GM19328 (cell line): ENCODE measurements at regions not wholly inside any gene's neighbourhood (a gene's known extent, or its start where the extent isn't known, plus 50 kb on each side); places are given as distances from the start of the nearest gene placed in this dataset.
"Not testable (repeated sequence)": the region's sequence is repeated elsewhere in the genome, so short reads cannot be mapped to it uniquely, and the experiment has no call there.

Experiments used
- ATAC-seq: cut with Tn5 transposase; IDR thresholded peaks from one replicate; pipeline ENCODE4 v1.9.1; 2021; ENCODE audit warnings: mild to moderate bottlenecking, moderate library complexity; ENCODE audit not compliant: unreplicated experiment

- no peak for ATAC-seq
Measured at GRCh38 chr3:34411596-34411995, 613.2 kb downstream of the PDCD6IP start.

GRCh38 chr3:34419801-34420200 is 621.4 kb downstream of the PDCD6IP start:
- ATAC-seq = no peak

GRCh38 chr3:34421762-34422161 is 623.3 kb downstream of the PDCD6IP start:
- ATAC-seq = no peak

GRCh38 chr3:34439796-34440195 is 641.4 kb downstream of the PDCD6IP start:
- ATAC-seq = no peak

- no peak for ATAC-seq
Measured at GRCh38 chr3:34444137-34444536, 645.7 kb downstream of the PDCD6IP start.

GRCh38 chr3:34449305-34449704 is 650.9 kb downstream of the PDCD6IP start:
- no peak for ATAC-seq

- ATAC-seq = no peak
Measured at GRCh38 chr3:34463414-34463813, 665.0 kb downstream of the PDCD6IP start.

- ATAC-seq = no peak
Measured at GRCh38 chr3:34464646-34465045, 666.2 kb downstream of the PDCD6IP start.

- ATAC-seq = no peak
Measured at GRCh38 chr3:34475851-34476250, 677.4 kb downstream of the PDCD6IP start.

GRCh38 chr3:34483311-34483887 is 685.0 kb downstream of the PDCD6IP start:
- ATAC-seq = no peak

GRCh38 chr3:34504366-34504765 is 705.9 kb downstream of the PDCD6IP start:
- no peak for ATAC-seq

- no peak for ATAC-seq
Measured at GRCh38 chr3:34504775-34505174, 706.3 kb downstream of the PDCD6IP start.

GRCh38 chr3:34508732-34509131 is 710.3 kb downstream of the PDCD6IP start:
- no peak for ATAC-seq

- no peak for ATAC-seq
Measured at GRCh38 chr3:34511891-34512290, 713.5 kb downstream of the PDCD6IP start.

- ATAC-seq = not testable (repeated sequence)
Measured at GRCh38 chr3:34519008-34519407, 720.6 kb downstream of the PDCD6IP start.

- no peak for ATAC-seq
Measured at GRCh38 chr3:34531156-34531555, 732.7 kb downstream of the PDCD6IP start.

- no peak for ATAC-seq
Measured at GRCh38 chr3:34533451-34533850, 735.0 kb downstream of the PDCD6IP start.

GRCh38 chr3:34534013-34534412 is 735.6 kb downstream of the PDCD6IP start:
- ATAC-seq = no peak

GRCh38 chr3:34544136-34544535 is 745.7 kb downstream of the PDCD6IP start:
- ATAC-seq = no peak

GRCh38 chr3:34547297-34547920 is 749.0 kb downstream of the PDCD6IP start:
- no peak for ATAC-seq

GRCh38 chr3:34567266-34567665 is 768.8 kb downstream of the PDCD6IP start:
- no peak for ATAC-seq

- no peak for ATAC-seq
Measured at GRCh38 chr3:34568766-34569165, 770.3 kb downstream of the PDCD6IP start.

GRCh38 chr3:34569437-34569836 is 771.0 kb downstream of the PDCD6IP start:
- no peak for ATAC-seq
